Testis (tissue), 2 donors: ENCODE measurements at regions not wholly inside any gene's neighbourhood (a gene's known extent, or its start where the extent isn't known, plus 50 kb on each side); places are given as distances from the start of the nearest gene placed in this dataset.

Experiments used
- DNase-seq: peaks from one replicate; pipeline ENCODE4 v3.0.0-alpha.2; 2019
- H3K27ac ChIP-seq, 2 donors: fragments of 200-600 bp; sonication (generic); one replicate each; pipeline ENCODE4 v1.5.1; 2019
- H3K27me3 ChIP-seq: fragments of 200-600 bp; sonication (generic); one replicate; pipeline ENCODE4 v1.5.1; 2019
- H3K36me3 ChIP-seq: fragments of 200-600 bp; sonication (generic); one replicate; pipeline ENCODE4 v1.5.1; 2017; ENCODE audit warnings: low read depth; ENCODE audit errors: missing control alignments
- H3K4me1 ChIP-seq: fragments of 200-600 bp; sonication (generic); one replicate; pipeline ENCODE4 v1.5.1; 2019
- H3K4me3 ChIP-seq, 2 donors: fragments of 200-600 bp; sonication (generic); one replicate each; pipeline ENCODE4 v1.5.1; 2017 to 2019
- H3K9me3 ChIP-seq: fragments of 200-600 bp; sonication (generic); one replicate; pipeline ENCODE4 v1.5.1; 2017
- CTCF ChIP-seq, 3 experiments: fragments of 450-650 bp in 2 of 3; fragments of 200-600 bp in 1 of 3; sonication (generic) in 1 of 3; IDR thresholded peaks; one replicate each; pipeline ENCODE4 v1.5.1; 2016 to 2019; ENCODE audit warnings: antibody characterized with exemption in 3 of 3, mild to moderate bottlenecking in 2 of 3, moderate library complexity in 1 of 3
- POLR2A ChIP-seq: fragments of 450-650 bp; IDR thresholded peaks from one replicate; pipeline ENCODE4 v1.6.1; 2017; ENCODE audit warnings: antibody characterized with exemption, mild to moderate bottlenecking, moderate library complexity
- WGBS, 2 donors: methylation state at CpG; one replicate each; pipeline ENCODE4 v1.1.5; 2018; 5-methylcytosine and 5-hydroxymethylcytosine counted together
- intact Hi-C: fragments of 100-400 bp; cut with DNase I; formaldehyde crosslinking; loops from one replicate; pipeline ENCODE4 v1.15.1; 2023; ENCODE audit warnings: low total_unique reads

GRCh38 chr14:48944809-48945208, 641.4 kb downstream of the RPS29 start:
- Histone ChIP-seq H3K27me3 (no peaks in the 10 kb centered on the region), H3K36me3 (no peaks in the 10 kb centered on the region), H3K4me3 (no peak overlapping the region), H3K4me1 (no peaks in the 10 kb centered on the region), H3K9me3 (no peaks in the 10 kb centered on the region), H3K27ac (no peak overlapping the region)
- no peak for DNase-seq
- 82 to 90% methylated on average over 4 of the region's 4 CpGs for WGBS, 2 donors
- intact Hi-C loops, result no loop called here
- TF ChIP-seq POLR2A, result no peak

- Histone ChIP-seq H3K4me1 (no peaks in the 10 kb centered on the region), H3K36me3 (no peaks in the 10 kb centered on the region), H3K27me3 (no peaks in the 10 kb centered on the region), H3K9me3 (no peaks in the 10 kb centered on the region), H3K4me3 (no peak overlapping the region), H3K27ac (no peak overlapping the region)
- no peak for TF ChIP-seq POLR2A
- TF ChIP-seq CTCF (IDR thresholded peaks at IDR 0.05), result no peak
- 73 to 84% methylated on average over 4 of the region's 4 CpGs for WGBS, 2 donors
- intact Hi-C loops, result no loop called here
- no peak for DNase-seq
Measured at GRCh38 chr14:48943913-48944312, 642.3 kb downstream of the RPS29 start.

GRCh38 chr14:48937541-48938195, 648.5 kb downstream of the RPS29 start:
- Histone ChIP-seq H3K9me3 (no peaks in the 10 kb centered on the region), H3K27me3 (no peaks in the 10 kb centered on the region), H3K36me3 (no peaks in the 10 kb centered on the region), H3K4me3 (no peak overlapping the region), H3K4me1 (no peaks in the 10 kb centered on the region), H3K27ac (no peak overlapping the region)
- DNase-seq, result no peak
- TF ChIP-seq CTCF (IDR thresholded peaks at IDR 0.05) (no peak), POLR2A (no peak)
- intact Hi-C loops, result no loop called here
- WGBS, 2 donors, result 3 to 17% methylated on average over 5 to 10 of the region's 10 CpGs

GRCh38 chr14:48936849-48937248, 649.3 kb downstream of the RPS29 start:
- H3K9me3 ChIP-seq, result no peaks in the 10 kb centered on the region
- no peak overlapping the region for H3K4me3 ChIP-seq
- H3K27ac ChIP-seq, result no peak overlapping the region
- TF ChIP-seq POLR2A (no peak), CTCF (IDR thresholded peaks at IDR 0.05) (no peak)
- H3K4me1 ChIP-seq, result no peaks in the 10 kb centered on the region
- H3K36me3 ChIP-seq, result no peaks in the 10 kb centered on the region
- no peaks in the 10 kb centered on the region for H3K27me3 ChIP-seq
- intact Hi-C loops, result no loop called here
- 32 to 47% methylated on average over 1 of the region's 1 CpG for WGBS, 2 donors
- DNase-seq, result no peak

- no peak overlapping the region for H3K4me3 ChIP-seq
- WGBS, 2 donors, result 48 to 58% methylated on average over 2 of the region's 2 CpGs
- intact Hi-C loops, result no loop called here
- no peaks in the 10 kb centered on the region for H3K36me3 ChIP-seq
- H3K27ac ChIP-seq, result no peak overlapping the region
- no peak for DNase-seq
- H3K4me1 ChIP-seq, result no peaks in the 10 kb centered on the region
- H3K9me3 ChIP-seq, result no peaks in the 10 kb centered on the region
- H3K27me3 ChIP-seq, result no peaks in the 10 kb centered on the region
- TF ChIP-seq CTCF (IDR thresholded peaks at IDR 0.05), result no peak
- TF ChIP-seq POLR2A, result no peak
Measured at GRCh38 chr14:48936362-48936761, 649.8 kb downstream of the RPS29 start.
